H54 (cell line): ENCODE measurements at regions not wholly inside any gene's neighbourhood (a gene's known extent, or its start where the extent isn't known, plus 50 kb on each side); places are given as distances from the start of the nearest gene placed in this dataset.

Experiments used
- DNase-seq: peaks from one replicate; pipeline ENCODE4 v3.0.0; 2011; ENCODE audit warnings: low spot score, mixed read lengths; ENCODE audit not compliant: insufficient read length
- FAIRE-seq: peaks from 3 replicates; lab custom pipeline; 2011; peaks lifted over from hg19 to GRCh38; lab: Jason Lieb, UNC
- POLR2A ChIP-seq: IDR thresholded peaks from 2 replicates; pipeline ENCODE4 v1.6.1; 2011; ENCODE audit warnings: low read depth, mild to moderate bottlenecking, low read length

DNA sequence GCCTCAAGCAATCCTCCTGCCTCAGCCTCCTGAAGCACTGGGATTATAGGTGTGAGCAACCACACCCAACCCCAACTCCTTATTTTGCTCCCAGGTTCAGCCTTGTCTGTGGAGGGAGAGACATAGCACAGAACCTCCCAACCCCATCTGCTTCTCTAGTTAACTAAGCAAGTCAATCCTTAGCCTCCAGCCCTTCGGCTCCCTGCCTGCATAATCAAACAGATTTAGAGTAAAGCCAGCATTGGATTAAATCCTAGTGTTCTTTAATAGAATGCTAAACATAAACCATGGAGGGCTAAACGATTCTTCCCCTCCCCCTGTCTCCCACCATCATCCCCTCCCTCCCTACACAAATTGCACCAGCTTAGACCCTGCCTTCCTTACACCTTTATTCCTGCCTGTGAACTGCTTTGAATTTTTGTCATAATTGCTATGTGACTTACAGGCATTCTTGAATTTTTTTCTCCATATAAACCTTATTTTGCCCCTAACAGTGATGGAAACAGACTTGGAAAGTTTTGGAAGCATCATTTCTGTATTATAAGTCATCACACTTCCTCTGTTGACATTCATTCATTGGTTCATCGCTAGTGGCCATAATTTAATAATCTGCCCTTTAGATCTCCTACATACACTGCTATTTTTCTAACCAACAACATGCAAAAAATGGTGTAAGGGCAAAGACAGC is 72.6 kb upstream of the TOMM7 start:
- no peak for FAIRE-seq
- TF ChIP-seq POLR2A, result no peak
- DNase-seq, result no peak

DNA sequence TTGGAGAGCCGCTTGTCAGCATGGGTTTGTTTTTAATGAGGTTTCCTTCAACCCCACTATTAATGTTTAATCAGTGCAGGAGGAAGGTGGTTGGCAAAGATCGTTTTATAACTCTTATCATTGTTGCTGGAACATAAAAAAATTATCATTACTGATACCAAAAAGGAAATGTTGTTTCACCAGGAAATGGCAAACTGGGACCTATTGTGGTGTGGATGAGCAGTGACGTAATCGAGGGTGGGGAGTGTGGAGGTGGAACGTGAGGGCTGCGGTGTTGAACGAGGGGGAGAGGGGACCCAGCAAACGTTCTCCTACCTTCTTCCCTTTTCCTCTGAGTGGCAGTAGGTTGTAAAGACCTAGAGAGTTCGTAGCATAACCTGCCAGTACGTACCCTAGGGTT is 71.9 kb upstream of the TOMM7 start:
- no peak for DNase-seq
- FAIRE-seq, result no peak

DNA sequence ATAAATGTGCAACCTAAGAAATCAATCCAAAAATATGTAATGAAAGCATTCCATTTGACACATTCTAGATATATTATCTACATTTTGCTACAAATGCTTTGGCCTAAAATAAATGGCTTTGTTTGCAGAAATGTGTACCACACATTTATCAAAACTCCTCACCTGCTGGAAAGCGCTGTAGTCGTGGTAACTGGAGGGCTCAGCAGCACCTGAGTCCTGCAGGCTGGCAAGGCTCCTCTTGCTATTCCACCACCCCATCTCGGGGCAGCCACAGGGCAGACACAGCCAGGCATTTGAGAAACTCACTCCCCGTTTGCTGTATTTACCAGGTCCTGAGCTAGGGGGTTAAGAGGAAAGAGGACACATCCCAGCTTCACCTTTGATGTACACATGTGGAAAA is 68.1 kb upstream of the TOMM7 start:
- FAIRE-seq (no peak), DNase-seq (no peak)
- TF ChIP-seq POLR2A, result no peak

More for the DNA sequence above, 71.9 kb upstream of the TOMM7 start:
- no peak for TF ChIP-seq POLR2A

DNA sequence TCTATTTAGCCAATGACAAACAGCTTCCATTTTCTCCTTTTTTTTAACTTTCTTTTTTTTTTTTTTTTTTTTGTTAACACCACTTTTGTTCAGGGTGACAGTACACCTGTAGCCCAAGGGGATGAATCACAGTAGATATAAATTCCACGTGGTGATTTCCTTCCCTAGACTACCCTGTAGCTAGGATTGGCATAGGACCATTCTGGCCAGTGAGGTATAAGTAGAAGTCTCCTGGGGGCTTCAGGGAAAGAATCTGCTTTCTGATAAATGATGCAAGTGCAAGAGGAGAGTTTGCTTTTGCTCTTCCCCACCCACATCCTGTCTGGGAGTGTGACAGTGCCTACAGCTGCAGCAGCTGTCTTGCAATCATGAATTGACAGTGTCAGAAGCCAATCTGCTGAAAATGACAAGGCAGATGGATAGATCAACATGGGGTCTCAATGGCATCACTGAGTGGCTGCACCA is 63.2 kb upstream of the TOMM7 start:
- DNase-seq (no peak), FAIRE-seq (no peak)
- no peak for TF ChIP-seq POLR2A

DNA sequence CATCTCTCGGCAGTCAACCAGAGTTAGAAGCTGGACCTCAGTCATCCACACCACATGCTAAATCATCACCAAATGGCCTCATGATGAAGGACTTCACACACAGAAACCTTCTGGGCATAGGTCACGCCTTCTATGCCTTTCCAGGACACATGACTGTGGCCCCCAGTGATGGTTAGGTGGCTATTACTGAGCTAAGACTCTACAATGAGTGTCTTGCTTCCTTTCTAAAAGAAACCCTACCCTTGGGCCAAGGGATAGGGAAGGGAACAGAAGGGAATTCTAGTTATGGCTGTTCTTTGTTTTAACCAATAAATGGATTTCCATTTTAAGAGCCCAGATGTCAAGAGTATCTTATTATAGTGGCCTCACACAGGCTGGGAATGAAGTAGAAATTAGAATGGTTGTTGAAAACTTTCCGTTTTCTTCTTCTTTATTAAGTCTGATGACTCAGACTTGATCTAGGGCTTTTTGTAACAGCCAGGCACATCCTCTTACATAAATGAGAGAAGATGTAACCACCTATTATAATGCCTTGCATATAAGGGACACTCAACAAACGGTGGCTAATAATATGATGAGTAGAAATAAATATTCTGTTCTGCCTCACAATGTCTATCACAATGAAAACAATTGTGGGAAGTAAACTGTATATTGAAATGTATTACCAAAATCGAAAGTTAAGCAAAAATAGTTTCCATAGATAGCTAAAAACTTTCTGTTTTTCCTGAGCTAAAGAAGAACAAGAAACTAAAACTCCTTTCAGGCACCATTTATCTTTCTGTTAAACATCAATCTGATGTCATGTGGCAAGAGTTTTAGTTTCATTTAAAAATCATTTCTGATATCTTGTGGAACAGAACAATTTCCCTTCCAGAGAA is 62.5 kb upstream of the TOMM7 start:
- FAIRE-seq (no peak), DNase-seq (no peak)
- no peak for TF ChIP-seq POLR2A

DNA sequence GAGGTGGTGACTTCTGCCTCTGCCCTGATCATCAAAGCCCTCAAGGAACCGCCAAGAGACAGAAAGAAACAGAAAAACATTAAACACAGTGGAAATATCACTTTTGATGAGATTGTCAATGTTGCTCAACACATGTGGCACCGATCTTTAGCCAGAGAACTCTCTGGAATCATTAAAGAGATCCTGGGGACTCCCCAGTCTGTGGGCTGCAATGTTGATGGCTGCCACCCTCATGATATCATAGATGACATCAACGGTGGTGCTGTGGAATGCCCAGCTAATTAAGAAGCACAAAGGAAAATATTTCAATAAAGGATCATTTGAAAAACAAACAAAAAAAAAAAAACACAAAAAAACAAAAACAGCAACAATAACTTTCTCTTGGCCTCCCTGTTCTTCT is 59.5 kb upstream of the TOMM7 start:
- DNase-seq (no peak), FAIRE-seq (no peak)
- no peak for TF ChIP-seq POLR2A

DNA sequence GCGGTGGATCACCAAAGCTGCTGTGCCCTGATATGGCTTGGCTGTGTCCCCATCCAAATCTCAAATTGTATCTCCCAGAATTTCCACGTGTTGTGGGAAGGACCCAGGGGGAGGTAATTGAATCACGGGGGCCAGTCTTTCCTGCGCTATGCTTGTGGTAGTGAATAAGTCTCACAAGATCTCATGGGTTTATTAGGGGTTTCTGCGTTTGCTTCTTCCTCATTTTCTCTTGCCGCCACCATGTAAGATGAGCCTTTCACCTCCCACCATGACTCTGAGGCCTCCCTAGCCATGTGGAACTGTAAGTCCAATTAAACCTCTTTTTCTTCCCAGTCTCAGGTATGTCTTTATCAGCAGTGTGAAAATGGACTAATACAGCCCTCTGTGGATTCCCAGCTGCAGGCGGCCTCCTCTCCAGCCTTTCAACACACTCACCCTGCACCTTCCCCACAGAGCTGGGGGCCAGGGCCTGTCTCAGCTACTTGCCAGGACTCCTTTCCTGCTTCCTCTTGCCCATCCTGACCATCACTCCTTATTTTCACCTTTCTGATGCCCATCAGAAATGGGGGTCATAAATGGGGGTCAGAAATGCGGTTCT is 57.2 kb upstream of the TOMM7 start:
- DNase-seq, result no peak
- FAIRE-seq, result no peak

DNA sequence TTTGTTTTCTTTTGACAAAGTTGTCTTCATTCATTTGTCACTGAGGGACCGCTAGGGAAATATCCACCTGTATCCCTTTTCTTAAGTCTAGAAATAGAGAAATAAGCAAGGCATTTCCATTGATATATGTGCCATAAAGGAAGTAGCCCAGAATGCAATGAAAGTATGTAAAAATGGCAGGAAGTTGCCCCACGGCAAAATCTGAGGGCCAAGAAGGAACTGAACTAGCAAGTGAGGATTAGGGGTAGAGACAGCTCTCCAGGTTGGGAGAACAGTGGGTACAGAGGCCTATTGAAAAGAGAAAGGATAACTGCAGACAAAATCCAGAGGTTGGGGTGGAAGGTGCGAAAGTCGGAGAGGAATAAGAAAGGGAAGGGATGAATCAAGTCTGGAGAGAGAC is 56.6 kb upstream of the TOMM7 start:
- no peak for FAIRE-seq
- TF ChIP-seq POLR2A, result no peak
- no peak for DNase-seq

More for the DNA sequence above, 57.2 kb upstream of the TOMM7 start:
- no peak for TF ChIP-seq POLR2A

DNA sequence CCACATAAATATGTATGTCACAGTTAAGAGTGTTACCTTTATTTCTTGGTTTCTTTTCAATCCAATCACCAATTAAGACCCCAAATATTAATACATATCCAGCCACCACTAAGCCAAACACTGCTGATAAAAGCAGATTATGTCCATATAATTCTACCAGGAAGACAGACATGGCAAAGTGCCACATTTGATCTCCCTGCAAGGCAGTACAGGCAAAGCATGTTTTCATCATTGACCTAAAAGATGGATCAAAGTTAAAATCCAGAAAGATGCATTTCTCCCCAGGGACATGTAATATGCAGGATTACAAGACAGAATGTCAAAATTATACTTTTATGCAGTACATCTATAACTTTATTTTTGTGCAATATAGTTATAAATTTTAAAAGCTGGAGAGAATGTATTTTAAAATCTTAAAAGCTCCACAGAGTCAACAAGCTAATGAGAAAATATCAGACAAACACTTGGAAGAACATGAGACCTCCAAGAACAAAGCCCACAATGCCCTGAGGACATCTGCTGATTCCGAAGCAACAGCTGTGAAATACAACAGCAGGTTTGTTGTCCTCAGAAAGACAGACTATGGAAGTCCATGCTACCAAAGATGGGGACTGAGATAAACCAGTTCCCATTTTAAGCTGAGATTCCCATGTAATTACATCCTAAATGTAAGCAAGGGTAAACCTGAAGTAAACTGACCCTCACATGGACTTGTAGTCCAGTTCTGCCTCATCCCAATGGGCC is 54.5 kb upstream of the TOMM7 start:
- FAIRE-seq, result no peak

DNA sequence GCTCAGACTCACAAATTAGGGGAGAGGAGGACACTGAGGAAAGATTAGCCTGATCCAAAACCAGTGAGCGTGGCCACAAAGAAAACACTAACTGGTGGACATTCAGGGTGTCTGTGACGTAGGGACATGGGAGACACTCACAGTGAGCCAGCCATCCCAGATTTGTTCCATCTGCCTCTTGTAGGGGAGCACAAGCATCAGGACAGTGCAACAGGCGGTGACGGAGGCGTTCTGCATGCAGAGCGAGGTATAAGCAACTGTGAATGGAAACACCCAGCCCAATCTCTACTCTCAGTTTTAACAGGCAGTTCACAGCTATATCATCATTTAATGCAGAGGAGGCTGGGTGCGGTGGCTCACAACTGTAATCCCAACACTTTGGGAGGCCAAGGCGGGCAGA is 52.8 kb upstream of the TOMM7 start:
- FAIRE-seq (no peak), DNase-seq (no peak)
- TF ChIP-seq POLR2A, result no peak

More for the DNA sequence above, 54.5 kb upstream of the TOMM7 start:
- no peak for DNase-seq
- no peak for TF ChIP-seq POLR2A

DNA sequence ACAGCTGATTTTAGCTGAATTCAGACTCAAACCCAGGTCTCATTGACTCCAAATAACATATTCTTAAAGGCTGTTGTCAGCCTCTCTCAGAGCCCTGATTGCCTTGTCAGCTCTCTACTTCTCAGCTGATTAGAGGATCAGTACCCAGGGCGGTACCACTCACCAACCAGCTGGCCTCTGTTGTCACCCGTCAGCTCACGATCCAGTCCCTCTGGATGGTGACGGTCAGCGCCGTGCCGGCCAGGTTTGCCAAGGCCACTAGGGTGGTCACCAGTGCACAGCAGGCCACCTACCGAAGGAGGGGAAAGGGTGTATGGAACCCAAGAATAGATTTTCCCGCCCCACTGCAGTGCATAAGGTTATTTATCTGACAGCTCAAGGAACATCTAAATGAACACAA is 52.3 kb upstream of the TOMM7 start:
- TF ChIP-seq POLR2A, result no peak
- DNase-seq (no peak), FAIRE-seq (no peak)
